OCI-LY3 (cell line): ENCODE measurements at regions not wholly inside any gene's neighbourhood (a gene's known extent, or its start where the extent isn't known, plus 50 kb on each side); places are given as distances from the start of the nearest gene placed in this dataset.
"Not testable (repeated sequence)": the region's sequence is repeated elsewhere in the genome, so short reads cannot be mapped to it uniquely, and the experiment has no call there.

ENCODE experiments used
- H2AFZ ChIP-seq: fragments of 200-600, 300-600 bp; shearing (Covaris generic); 2 replicates; pipeline ENCODE4 v1.6.0; 2014; ENCODE audit warnings: antibody characterized with exemption, low read depth, low read length
- H3K27ac ChIP-seq: fragments of 200-600, 300-600 bp; sonication (generic); 2 replicates; pipeline ENCODE4 v1.5.1; 2014; ENCODE audit warnings: mild to moderate bottlenecking, low read length, moderate library complexity, mixed read lengths
- H3K27me3 ChIP-seq: fragments of 200-600, 300-600 bp; sonication (generic); 2 replicates; pipeline ENCODE4 v1.6.1; 2014; ENCODE audit warnings: low read depth, low read length, mixed read lengths
- H3K36me3 ChIP-seq: fragments of 200-600, 300-600 bp; sonication (generic); replicated peaks from 2 replicates; pipeline ENCODE3; 2014; ENCODE audit warnings: low read depth, low read length, mixed read lengths
- H3K4me1 ChIP-seq: fragments of 300-600, 200-600 bp; sonication (generic); 2 replicates; pipeline ENCODE4 v1.6.1; 2014; ENCODE audit warnings: low read length, mixed read lengths
- H3K4me2 ChIP-seq: fragments of 200-600, 300-600 bp; sonication (generic); 2 replicates; pipeline ENCODE4 v1.6.1; 2014; ENCODE audit warnings: low read length, mixed read lengths
- H3K4me3 ChIP-seq: fragments of 300-600, 200-600 bp; sonication (generic); 2 replicates; pipeline ENCODE4 v1.5.1; 2014; ENCODE audit warnings: antibody characterized with exemption, mild to moderate bottlenecking, low read length, moderate library complexity
- H3K79me2 ChIP-seq: fragments of 300-600, 200-600 bp; shearing (Covaris generic); 2 replicates; pipeline ENCODE4 v1.6.1; 2014; ENCODE audit warnings: mild to moderate bottlenecking, low read length, mixed read lengths
- H3K9ac ChIP-seq: fragments of 300-600, 200-600 bp; shearing (Covaris generic); 2 replicates; pipeline ENCODE4 v1.6.0; 2014; ENCODE audit warnings: mild to moderate bottlenecking, low read length, moderate library complexity
- H3K9me3 ChIP-seq: fragments of 200-600, 300-600 bp; shearing (Covaris generic); 2 replicates; pipeline ENCODE4 v1.6.1; 2014; ENCODE audit warnings: low read length, mixed read lengths; ENCODE audit not compliant: insufficient read depth
- H4K20me1 ChIP-seq: fragments of 200-600, 300-600 bp; sonication (generic); 2 replicates; pipeline ENCODE4 v1.6.1; 2016; ENCODE audit warnings: low read length, mixed read lengths; ENCODE audit not compliant: insufficient read depth
- EZH2phosphoT487 ChIP-seq: fragments of 200-600 bp; shearing (Covaris generic); IDR thresholded peaks from 2 replicates; pipeline ENCODE4 v1.6.1; 2018; ENCODE audit warnings: antibody characterized with exemption, mixed run types, low read depth
- TF ChIP-seq, protein P1 (sequence below): fragments of 200-600, 300-600 bp; sonication (generic); IDR thresholded peaks from 2 replicates; pipeline ENCODE4 v1.5.1; 2014; ENCODE audit warnings: antibody characterized with exemption, low read length, low read depth

DNA sequence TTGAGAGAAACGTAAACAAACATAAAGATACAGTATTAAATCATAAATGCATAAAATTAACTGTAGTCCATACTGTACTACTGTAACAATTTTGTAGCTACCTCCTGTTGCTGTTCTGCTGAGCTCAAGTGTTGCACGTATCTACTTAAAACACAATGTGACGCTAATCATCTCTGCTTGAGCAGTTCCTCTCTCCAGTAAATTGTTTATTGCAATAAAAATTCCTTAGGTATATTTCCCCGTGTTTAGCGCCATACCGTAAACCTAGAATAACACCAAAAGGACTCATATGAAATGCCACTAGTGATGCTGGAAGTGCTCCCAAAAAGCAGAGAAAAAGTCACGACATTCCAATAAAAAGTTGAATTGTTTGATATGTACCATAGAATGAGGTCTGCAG, 152.3 kb downstream of the LRRN1 start:
- Histone ChIP-seq H3K27ac (no peak overlapping the region), H3K9ac (no peak overlapping the region), H2AFZ (no peak overlapping the region), H3K4me3 (no peak overlapping the region), H3K4me2 (no peak overlapping the region), H3K4me1 (no peaks in the 10 kb centered on the region), H3K9me3 (no peaks in the 10 kb centered on the region), H3K27me3 (no peaks in the 10 kb centered on the region), H3K79me2 (no peaks in the 10 kb centered on the region), H3K36me3 (no peaks in the 10 kb centered on the region), H4K20me1 (no peaks in the 10 kb centered on the region)
- no peak for TF ChIP-seq EZH2phosphoT487
- TF ChIP-seq, protein P1, sequence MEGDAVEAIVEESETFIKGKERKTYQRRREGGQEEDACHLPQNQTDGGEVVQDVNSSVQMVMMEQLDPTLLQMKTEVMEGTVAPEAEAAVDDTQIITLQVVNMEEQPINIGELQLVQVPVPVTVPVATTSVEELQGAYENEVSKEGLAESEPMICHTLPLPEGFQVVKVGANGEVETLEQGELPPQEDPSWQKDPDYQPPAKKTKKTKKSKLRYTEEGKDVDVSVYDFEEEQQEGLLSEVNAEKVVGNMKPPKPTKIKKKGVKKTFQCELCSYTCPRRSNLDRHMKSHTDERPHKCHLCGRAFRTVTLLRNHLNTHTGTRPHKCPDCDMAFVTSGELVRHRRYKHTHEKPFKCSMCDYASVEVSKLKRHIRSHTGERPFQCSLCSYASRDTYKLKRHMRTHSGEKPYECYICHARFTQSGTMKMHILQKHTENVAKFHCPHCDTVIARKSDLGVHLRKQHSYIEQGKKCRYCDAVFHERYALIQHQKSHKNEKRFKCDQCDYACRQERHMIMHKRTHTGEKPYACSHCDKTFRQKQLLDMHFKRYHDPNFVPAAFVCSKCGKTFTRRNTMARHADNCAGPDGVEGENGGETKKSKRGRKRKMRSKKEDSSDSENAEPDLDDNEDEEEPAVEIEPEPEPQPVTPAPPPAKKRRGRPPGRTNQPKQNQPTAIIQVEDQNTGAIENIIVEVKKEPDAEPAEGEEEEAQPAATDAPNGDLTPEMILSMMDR, result no peak

DNA sequence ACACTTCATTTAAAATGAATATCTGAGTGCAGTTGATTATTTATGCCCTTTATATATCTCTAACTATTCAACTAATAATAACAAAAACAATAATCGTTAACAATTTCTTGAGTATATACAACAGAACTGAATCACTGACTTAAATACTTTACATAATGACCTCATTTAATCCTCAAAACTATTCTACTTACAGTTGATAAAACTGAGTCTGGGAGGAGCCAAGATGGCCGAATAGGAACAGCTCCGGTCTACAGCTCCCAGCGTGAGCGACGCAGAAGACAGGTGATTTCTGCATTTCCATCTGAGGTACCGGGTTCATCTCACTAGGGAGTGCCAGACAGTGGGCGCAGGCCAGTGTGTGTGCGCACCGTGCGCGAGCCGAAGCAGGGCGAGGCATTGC, 163.6 kb downstream of the LRRN1 start:
- H3K4me3 ChIP-seq, H3K9ac ChIP-seq, H4K20me1 ChIP-seq, H3K4me1 ChIP-seq, H3K27me3 ChIP-seq, H2AFZ ChIP-seq, H3K9me3 ChIP-seq, H3K79me2 ChIP-seq, H3K36me3 ChIP-seq, H3K27ac ChIP-seq, H3K4me2 ChIP-seq: not testable (repeated sequence)

DNA sequence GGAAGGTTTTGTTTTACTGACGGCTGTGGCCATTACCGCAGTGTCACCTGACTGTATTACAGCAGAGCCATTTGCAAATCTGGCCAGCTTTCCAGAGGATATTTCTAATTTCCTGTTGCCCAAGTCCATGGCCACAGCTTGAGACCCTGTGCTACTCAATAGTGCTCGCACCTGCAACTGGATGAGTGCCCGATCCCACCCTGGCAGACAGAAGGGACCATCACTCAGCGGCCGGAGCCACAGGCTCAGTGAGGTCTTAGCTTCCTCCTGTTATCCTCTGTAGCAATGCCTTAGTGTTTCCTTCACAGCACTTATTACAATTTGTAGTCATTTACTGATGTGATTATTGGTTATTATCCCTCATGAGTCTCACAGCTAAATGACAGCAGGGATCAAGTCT, 184.8 kb downstream of the LRRN1 start:
- Histone ChIP-seq H2AFZ (no peak overlapping the region), H3K27me3 (peaks cover 17% of the 10 kb centered on the region; the same call in 1 of the 2 replicates)

DNA sequence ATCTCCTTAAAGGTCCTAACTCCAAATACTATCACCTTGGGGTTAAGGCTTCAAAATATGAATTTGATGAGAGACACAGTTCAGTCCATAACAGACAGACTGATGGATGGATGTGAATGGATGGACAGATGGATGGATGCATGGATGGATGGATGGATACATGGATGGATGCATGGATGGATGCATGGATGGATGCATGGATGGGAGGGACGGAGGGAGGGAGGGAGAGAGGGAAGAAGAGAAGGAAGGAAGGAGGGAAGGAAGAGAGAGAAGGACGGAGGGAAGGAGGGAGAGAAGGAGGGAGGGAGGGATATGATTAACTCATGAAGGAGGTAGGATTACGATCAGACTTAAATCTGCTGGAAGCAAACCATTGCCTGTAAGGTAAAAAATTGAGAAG, 192.4 kb downstream of the LRRN1 start:
- H3K4me3 ChIP-seq, result no peak overlapping the region
- H3K4me2 ChIP-seq, result no peak overlapping the region
- H3K36me3 ChIP-seq, result no peaks in the 10 kb centered on the region
- H4K20me1 ChIP-seq, result no peaks in the 10 kb centered on the region
- TF ChIP-seq EZH2phosphoT487, result no peak
- TF ChIP-seq, protein P1, result no peak
- no peak overlapping the region for H3K27ac ChIP-seq
- no peaks in the 10 kb centered on the region for H3K27me3 ChIP-seq
- H3K79me2 ChIP-seq, result no peaks in the 10 kb centered on the region
- no peaks in the 10 kb centered on the region for H3K4me1 ChIP-seq
- H2AFZ ChIP-seq, result no peak overlapping the region
- no peak overlapping the region for H3K9ac ChIP-seq
- no peaks in the 10 kb centered on the region for H3K9me3 ChIP-seq

More for the DNA sequence above, 184.8 kb downstream of the LRRN1 start:
- no peaks in the 10 kb centered on the region for H3K9me3 ChIP-seq
- H3K36me3 ChIP-seq, result no peaks in the 10 kb centered on the region
- no peaks in the 10 kb centered on the region for H3K4me1 ChIP-seq
- H3K4me3 ChIP-seq, result no peak overlapping the region
- no peak overlapping the region for H3K27ac ChIP-seq
- H3K4me2 ChIP-seq, result no peak overlapping the region
- H3K79me2 ChIP-seq, result no peaks in the 10 kb centered on the region
- H4K20me1 ChIP-seq, result no peaks in the 10 kb centered on the region
- H3K9ac ChIP-seq, result no peak overlapping the region
- TF ChIP-seq, protein P1, result no peak
- TF ChIP-seq EZH2phosphoT487, result no peak

DNA sequence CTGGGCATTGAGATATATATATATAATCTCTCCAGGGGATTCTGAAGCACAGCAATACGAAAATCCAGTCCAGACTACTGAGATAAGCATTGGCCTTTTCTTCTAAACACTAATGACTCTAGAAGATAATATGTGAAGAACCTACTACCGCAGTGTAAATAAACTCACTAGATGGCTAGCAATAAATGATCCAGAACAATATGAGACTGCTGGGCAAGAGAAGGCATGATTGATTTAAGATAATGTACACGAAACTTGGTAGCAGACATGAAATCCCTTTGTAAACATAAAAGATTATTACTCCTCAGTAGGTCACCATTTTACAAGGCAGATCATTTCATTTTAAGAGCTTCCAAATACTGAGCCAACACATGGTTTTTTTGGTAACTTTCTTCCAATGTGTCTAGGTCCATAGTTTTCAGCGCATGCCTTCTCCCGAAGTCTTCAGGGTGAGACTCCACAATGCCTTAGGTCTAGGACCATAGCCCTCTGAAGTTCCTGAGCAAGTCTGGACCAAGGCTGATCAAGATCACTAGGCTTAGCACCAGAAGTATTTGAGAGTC, 193.2 kb downstream of the LRRN1 start:
- Histone ChIP-seq H3K79me2 (no peaks in the 10 kb centered on the region), H3K27ac (no peak overlapping the region), H3K36me3 (no peaks in the 10 kb centered on the region), H3K9ac (no peak overlapping the region), H2AFZ (no peak overlapping the region), H3K9me3 (no peaks in the 10 kb centered on the region), H3K27me3 (no peaks in the 10 kb centered on the region), H4K20me1 (no peaks in the 10 kb centered on the region), H3K4me2 (no peak overlapping the region), H3K4me3 (no peak overlapping the region), H3K4me1 (no peaks in the 10 kb centered on the region)
- no peak for TF ChIP-seq EZH2phosphoT487
- TF ChIP-seq, protein P1, result no peak
